ENCODE measurements at regions not wholly inside any gene's neighbourhood (a gene's known extent, or its start where the extent isn't known, plus 50 kb on each side); places are given as distances from the start of the nearest gene placed in this dataset.

- TF ChIP-seq ZFP69B (tag by site-specific recombination; IDR thresholded peaks at IDR 0.05) (no peak), CTCF (tag by site-specific recombination; IDR thresholded peaks at IDR 0.05) (no peak), ZNF26 (tag by site-specific recombination; IDR thresholded peaks at IDR 0.05) (no peak), KLF16 (tag by site-specific recombination; IDR thresholded peaks at IDR 0.05) (no peak), ZNF148 (tag by site-specific recombination; IDR thresholded peaks at IDR 0.05; ENCODE audit: borderline replicate concordance) (no peak), ZNF629 (tag by site-specific recombination; IDR thresholded peaks at IDR 0.05) (no peak), ZNF248 (tag by site-specific recombination; IDR thresholded peaks at IDR 0.05) (no peak), YY1 (tag by site-specific recombination; IDR thresholded peaks at IDR 0.05) (no peak), ZNF830 (tag by site-specific recombination; IDR thresholded peaks at IDR 0.05; ENCODE audit: low read depth) (no peak), ZBTB17 (tag by site-specific recombination; IDR thresholded peaks at IDR 0.05) (no peak), ZNF624 (tag by site-specific recombination; IDR thresholded peaks at IDR 0.05) (no peak)
Measured at GRCh38 chr7:130867581-130868136, 133.7 kb upstream of the KLF14 start.

All from HEK293 (cell line).